ENCODE measurements at regions not wholly inside any gene's neighbourhood (a gene's known extent, or its start where the extent isn't known, plus 50 kb on each side); places are given as distances from the start of the nearest gene placed in this dataset.

- no peak for DNase-seq (ENCODE audit: low read depth in 2 of 2)
These were observed 1475.0 kb downstream of the SLITRK1 start for GRCh38 chr13:82407321-82407720.

DNA sequence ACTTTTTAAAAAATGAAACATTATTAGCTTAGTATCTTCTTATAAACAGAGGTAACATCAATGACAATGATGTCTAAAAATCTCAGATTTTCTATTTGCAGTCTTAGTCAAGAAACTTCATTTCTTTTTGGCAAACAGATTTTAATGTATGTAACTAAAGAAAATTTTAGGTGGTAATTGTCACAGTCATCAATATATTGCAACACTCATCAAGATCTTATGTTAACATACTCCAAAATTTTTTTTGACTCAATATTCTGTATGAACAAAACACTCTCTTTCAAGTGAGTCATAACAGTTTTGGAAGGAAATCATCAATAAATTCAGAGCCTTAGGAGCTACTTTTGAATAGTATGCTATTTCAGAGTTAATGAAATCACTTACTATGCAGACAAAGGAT is 1507.6 kb downstream of the SLITRK1 start:
- DNase-seq (ENCODE audit: low read depth in 2 of 2) = no peak

GRCh38 chr13:82370316-82370715 is 1512.0 kb downstream of the SLITRK1 start:
- DNase-seq (ENCODE audit: low read depth in 2 of 2) = no peak

GRCh38 chr13:82364525-82364924 is 1517.7 kb downstream of the SLITRK1 start:
- no peak for DNase-seq (ENCODE audit: low read depth in 2 of 2)

- DNase-seq (ENCODE audit: low read depth in 2 of 2) = no peak
These were observed 1524.0 kb downstream of the SLITRK1 start for GRCh38 chr13:82358284-82358683.

DNA sequence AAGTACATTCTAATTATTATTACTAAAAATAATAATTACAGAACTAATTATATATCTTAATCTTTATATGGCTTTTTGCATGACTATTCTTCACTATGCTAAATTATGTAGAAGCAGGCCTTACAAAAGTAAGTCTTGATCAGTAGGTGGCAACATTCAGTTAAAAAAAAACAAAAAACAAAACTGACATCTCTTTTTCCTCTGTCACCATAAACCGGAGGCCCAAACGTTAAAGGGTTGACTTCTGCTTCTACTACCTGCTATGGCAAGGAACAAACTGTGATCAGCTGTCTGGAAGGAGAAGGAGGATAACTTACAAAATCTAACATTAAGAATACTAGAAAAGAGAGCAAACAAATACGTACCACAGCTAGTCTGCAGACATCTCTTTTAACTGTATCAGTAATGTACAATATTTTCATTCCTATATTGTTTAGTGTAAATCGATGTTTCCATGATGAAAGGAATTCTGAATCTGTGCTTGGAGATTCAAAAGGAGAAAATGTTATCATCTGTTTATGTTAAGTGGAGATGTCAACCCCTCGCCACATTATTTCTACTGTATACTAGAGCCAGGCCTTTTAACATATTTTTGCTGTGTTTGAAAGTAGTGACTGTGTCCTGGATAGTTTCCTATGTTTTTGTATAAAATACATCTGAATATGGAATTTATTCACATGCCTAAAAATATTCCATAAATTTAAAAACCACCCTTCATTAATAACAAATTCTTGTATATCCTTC is 1525.4 kb downstream of the SLITRK1 start:
- DNase-seq (ENCODE audit: low read depth in 2 of 2) = no peak

DNA sequence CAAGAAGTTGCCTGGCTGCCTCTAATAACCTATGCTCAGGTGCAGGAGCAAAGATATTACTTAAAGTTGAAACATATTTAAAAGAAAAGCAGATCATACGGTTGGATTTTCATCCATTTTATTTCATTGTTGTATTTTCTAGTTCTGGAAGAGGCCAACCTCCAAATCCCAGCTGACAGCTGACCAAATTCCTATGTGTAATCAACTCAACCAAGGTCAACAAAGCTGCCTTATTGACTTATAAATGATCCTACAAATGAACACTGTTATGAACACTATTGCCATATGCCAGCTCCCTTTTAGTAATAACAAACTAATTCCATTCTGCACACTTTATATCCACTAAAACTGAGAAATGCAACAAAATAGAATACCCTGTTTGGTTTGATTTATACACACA is 1537.4 kb downstream of the SLITRK1 start:
- DNase-seq (ENCODE audit: low read depth in 2 of 2) = no peak

- DNase-seq (ENCODE audit: low read depth in 2 of 2) = no peak
These were observed 1541.2 kb downstream of the SLITRK1 start for GRCh38 chr13:82341116-82341515.

- DNase-seq (ENCODE audit: low read depth in 2 of 2) = no peak
These were observed 1551.8 kb downstream of the SLITRK1 start for GRCh38 chr13:82330499-82330898.

GRCh38 chr13:82323101-82323500 is 1559.2 kb downstream of the SLITRK1 start:
- DNase-seq (ENCODE audit: low read depth in 2 of 2) = no peak

- DNase-seq (ENCODE audit: low read depth in 2 of 2) = no peak
These were observed 1576.7 kb downstream of the SLITRK1 start for GRCh38 chr13:82305588-82305987.

DNA sequence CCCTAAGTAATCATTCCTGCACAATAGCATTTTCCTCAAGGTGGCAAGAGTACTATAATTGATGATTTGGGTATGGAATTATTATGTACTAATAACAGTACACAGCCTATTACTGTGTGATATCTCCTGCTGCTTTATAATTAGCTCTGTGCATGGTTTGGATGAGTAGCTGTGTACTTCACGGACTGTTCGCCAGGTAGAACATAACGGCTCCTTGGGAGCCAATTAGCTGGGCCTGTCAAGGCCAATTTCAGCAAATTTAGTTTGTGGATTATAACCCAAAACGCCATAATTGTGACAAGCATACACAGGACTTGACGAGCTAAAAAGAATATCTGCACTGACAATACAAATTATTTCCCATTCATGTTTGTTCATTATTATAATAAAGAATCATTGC is 1584.2 kb downstream of the SLITRK1 start:
- DNase-seq (ENCODE audit: low read depth in 2 of 2) = no peak

GRCh38 chr13:82294226-82294625 is 1588.0 kb downstream of the SLITRK1 start:
- no peak for DNase-seq (ENCODE audit: low read depth in 2 of 2)

- no peak for DNase-seq (ENCODE audit: low read depth in 2 of 2)
These were observed 1589.9 kb downstream of the SLITRK1 start for GRCh38 chr13:82292334-82292733.

DNA sequence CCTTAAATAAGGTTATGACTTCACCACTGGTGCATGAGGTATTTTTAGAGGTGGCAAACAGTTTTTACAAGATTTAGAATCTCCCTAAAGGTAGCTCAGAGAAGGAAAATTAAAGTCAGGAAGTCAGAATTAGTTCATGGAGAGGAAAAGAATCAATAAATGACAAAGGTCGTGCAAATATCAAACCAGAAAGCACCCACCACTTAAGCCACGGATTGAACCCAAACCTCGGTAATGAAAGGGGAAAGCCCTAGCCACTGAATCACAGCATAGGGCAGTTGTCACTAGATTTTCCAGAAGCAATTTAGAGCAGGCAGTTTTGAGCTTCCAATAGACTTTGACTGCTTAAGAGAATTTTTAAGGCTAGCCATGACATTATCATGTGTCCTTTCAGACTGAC is 1590.4 kb downstream of the SLITRK1 start:
- DNase-seq (ENCODE audit: low read depth in 2 of 2) = no peak

DNA sequence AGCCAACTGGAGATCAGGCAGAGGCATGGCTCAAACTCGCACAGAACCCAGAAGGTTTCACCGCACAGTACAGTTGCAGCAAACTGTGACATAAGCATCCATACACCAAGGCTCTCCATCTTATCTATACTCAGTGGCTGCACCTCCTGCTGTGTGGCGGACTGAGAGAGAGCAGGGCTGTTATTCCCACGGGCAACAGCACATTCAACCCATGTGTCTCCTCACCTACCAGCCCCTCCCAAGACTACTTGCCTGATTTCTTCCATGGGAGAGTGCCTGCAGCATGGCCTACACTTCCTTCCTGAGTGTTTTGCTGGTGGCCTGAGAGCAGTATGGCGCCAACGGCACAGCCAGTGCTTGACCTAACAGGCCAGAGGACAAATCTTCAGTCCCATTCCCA is 1606.6 kb downstream of the SLITRK1 start:
- no peak for DNase-seq (ENCODE audit: low read depth in 2 of 2)

- DNase-seq (ENCODE audit: low read depth in 2 of 2) = no peak
These were observed 1623.0 kb downstream of the SLITRK1 start for GRCh38 chr13:82259284-82259683.

DNA sequence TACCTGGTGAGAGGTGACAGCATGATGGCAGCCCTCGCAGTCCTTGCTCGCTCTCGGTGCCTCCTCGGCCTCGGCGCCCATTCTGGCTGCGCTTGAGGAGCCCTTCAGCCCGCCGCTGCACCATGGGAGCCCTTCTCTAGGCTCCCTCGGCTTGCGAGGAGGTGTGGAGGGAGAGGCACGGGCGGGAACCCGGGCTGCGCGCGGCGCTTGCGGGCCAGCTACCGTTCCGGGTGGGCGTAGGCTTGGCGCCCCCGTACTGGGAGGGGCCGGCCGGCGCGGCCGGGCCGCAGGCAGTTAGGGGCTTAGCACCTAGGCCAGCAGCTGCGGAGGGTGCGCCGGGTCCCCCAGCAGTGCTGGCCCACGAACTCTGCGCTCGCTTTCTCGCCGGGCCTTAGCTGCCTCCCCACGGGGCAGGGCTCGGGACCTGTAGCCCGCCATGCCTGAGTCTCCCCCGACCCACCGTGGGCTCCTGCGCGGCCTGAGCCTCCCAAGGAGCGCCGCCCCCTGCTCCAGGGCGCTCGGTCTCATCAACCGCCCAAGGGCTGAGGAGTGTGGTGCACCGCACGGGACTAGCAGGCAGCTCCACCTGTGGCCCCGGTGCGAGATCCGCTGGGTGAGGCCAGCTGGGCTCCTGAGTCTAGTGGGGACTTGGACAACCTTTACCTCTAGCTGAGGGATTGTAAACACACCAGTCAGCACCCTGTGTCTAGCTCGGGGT is 1624.3 kb downstream of the SLITRK1 start:
- no peak for DNase-seq (ENCODE audit: low read depth in 2 of 2)

DNA sequence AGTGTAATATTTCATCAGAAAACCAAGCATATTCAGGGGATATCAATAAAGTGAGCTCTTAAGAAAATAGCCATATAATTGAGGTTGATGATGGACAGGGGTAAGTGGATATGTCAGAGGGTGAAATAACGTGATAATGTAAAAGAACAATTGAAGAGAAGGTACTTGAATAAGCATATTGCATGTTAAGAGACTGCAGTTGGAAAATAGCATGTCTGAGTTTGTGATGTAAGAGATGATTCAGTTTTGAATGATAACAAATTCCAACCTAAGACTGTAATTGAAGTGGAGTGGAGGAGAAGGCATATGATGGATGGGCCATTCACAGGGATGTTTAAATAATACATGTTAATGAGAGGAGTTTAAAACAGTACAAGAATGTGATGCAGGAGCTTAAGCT is 1633.5 kb downstream of the SLITRK1 start:
- DNase-seq (ENCODE audit: low read depth in 2 of 2) = no peak

- DNase-seq (ENCODE audit: low read depth in 2 of 2) = no peak
These were observed 1636.4 kb downstream of the SLITRK1 start for GRCh38 chr13:82245860-82246259.

GRCh38 chr13:82224806-82225205 is 1657.5 kb downstream of the SLITRK1 start:
- no peak for DNase-seq (ENCODE audit: low read depth in 2 of 2)

DNA sequence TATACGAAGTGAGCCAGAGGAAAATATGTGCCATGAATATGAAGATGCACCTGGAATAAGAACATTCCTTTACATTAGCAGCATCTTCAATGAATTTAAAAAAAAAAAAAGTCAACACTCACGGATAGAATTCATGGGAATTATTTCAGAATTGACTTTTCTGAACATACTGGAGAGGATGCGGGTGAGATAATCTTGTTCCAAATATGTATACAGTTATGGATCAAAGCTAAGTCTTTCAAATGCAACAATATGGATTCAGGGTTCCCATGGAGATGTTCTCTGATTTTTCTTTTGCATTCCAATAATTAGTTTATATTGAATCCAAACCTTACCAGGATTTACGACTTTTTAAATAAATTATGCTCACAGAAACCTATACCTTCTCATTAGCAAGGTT is 1660.7 kb downstream of the SLITRK1 start:
- no peak for DNase-seq (ENCODE audit: low read depth in 2 of 2)

- no peak for DNase-seq (ENCODE audit: low read depth in 2 of 2)
These were observed 1661.6 kb downstream of the SLITRK1 start for GRCh38 chr13:82220641-82221040.
